Endodermal cell (in vitro differentiated cells): ENCODE measurements at regions not wholly inside any gene's neighbourhood (a gene's known extent, or its start where the extent isn't known, plus 50 kb on each side); places are given as distances from the start of the nearest gene placed in this dataset.

Experiments used
- DNase-seq: peaks from one replicate; pipeline ENCODE4 v3.0.0-alpha.2; 2017
- H3K27ac ChIP-seq: 2 replicates; pipeline ENCODE4 v1.5.1; 2013; ENCODE audit warnings: mild to moderate bottlenecking, low read depth, low read length, moderate library complexity
- H3K27me3 ChIP-seq: 2 replicates; pipeline ENCODE4 v1.6.1; 2013; ENCODE audit warnings: mild to moderate bottlenecking, low read length, moderate library complexity; ENCODE audit not compliant: insufficient read depth, control insufficient read depth, poor library complexity, severe bottlenecking
- H3K36me3 ChIP-seq: 2 replicates; pipeline ENCODE4 v1.7.0; 2013; ENCODE audit warnings: mild to moderate bottlenecking, low read length, moderate library complexity; ENCODE audit not compliant: control insufficient read depth, insufficient read depth
- H3K4me1 ChIP-seq: one replicate; pipeline ENCODE4 v1.7.0; 2013; ENCODE audit warnings: low read length; ENCODE audit not compliant: control insufficient read depth, insufficient read depth
- H3K4me3 ChIP-seq: 2 replicates; pipeline ENCODE4 v1.5.1; 2013; ENCODE audit warnings: mild to moderate bottlenecking, low read length, moderate library complexity
- H3K9ac ChIP-seq: 2 replicates; pipeline ENCODE4 v1.6.1; 2013; ENCODE audit warnings: mild to moderate bottlenecking, low read length, moderate library complexity; ENCODE audit not compliant: poor library complexity, severe bottlenecking; ENCODE audit errors: extremely low read depth
- H3K9me3 ChIP-seq: 2 replicates; pipeline ENCODE4 v1.6.1; 2013; ENCODE audit warnings: mild to moderate bottlenecking, low read length, moderate library complexity; ENCODE audit not compliant: control insufficient read depth
- H3K27ac Mint-ChIP-seq: 2 replicates; pipeline ENCODE4 v1.8.0; 2020; ENCODE audit warnings: mixed read lengths
- H3K27me3 Mint-ChIP-seq: 2 replicates; pipeline ENCODE4 v1.8.0; 2021; ENCODE audit warnings: mild to moderate bottlenecking, mixed read lengths; ENCODE audit not compliant: insufficient read depth
- H3K36me3 Mint-ChIP-seq: 2 replicates; pipeline ENCODE4 v1.8.0; 2020; ENCODE audit warnings: low read depth, mixed read lengths
- H3K4me1 Mint-ChIP-seq: 2 replicates; pipeline ENCODE4 v1.8.0; 2020; ENCODE audit warnings: mixed read lengths
- H3K4me3 Mint-ChIP-seq: 2 replicates; pipeline ENCODE4 v1.8.0; 2020; ENCODE audit warnings: mild to moderate bottlenecking, moderate library complexity, mixed read lengths
- H3K9me3 Mint-ChIP-seq: 2 replicates; pipeline ENCODE4 v1.8.0; 2020; ENCODE audit warnings: mild to moderate bottlenecking, mixed read lengths
- CTCF ChIP-seq: fragments of 200-600 bp; sonication (generic); conservative IDR thresholded peaks from 2 replicates; pipeline ENCODE4 v1.5.0; 2021; ENCODE audit warnings: antibody characterized with exemption, mild to moderate bottlenecking
- WGBS, 2 experiments: methylation state at CpG; one replicate each; pipeline versions ENCODE4 v1.1.5 to v1.1.7; 2013; ENCODE audit warnings: missing lambda C conversion rate in 2 of 2, mixed read lengths in 1 of 2; ENCODE audit not compliant: insufficient coverage in 1 of 2, insufficient read length in 1 of 2; 5-methylcytosine and 5-hydroxymethylcytosine counted together

- Histone ChIP-seq H3K36me3 (no peaks in the 10 kb centered on the region), H3K9me3 (no peaks in the 10 kb centered on the region), H3K27ac (no peak overlapping the region), H3K27me3 (no peaks in the 10 kb centered on the region), H3K9ac (no peak overlapping the region), H3K4me3 (no peak overlapping the region), H3K4me1 (peaks cover 3% of the 10 kb centered on the region)
- Mint-ChIP-seq H3K36me3 (no peaks in the 10 kb centered on the region), H3K4me1 (no peaks in the 10 kb centered on the region), H3K27me3 (no peaks in the 10 kb centered on the region), H3K9me3 (no peaks in the 10 kb centered on the region), H3K27ac (no peak overlapping the region), H3K4me3 (no peak overlapping the region)
- TF ChIP-seq CTCF = no peak
- DNase-seq = peak; percentile 30
- 87 to 92% methylated on average over 5 to 10 of the region's 10 CpGs for WGBS, 2 experiments
Measured at GRCh38 chr22:44548981-44549380, 50.9 kb upstream of the RTL6 start.
